ENCODE measurements at regions not wholly inside any gene's neighbourhood (a gene's known extent, or its start where the extent isn't known, plus 50 kb on each side); places are given as distances from the start of the nearest gene placed in this dataset.

- no peak overlapping the region for H3K27ac ChIP-seq
- H3K36me3 ChIP-seq: no peaks in the 10 kb centered on the region
- H3K4me3 ChIP-seq: no peak overlapping the region
- H3K27me3 ChIP-seq: no peaks in the 10 kb centered on the region
- WGBS, 2 donors: 20 to 89% methylated on average over 1 to 4 of the region's 4 CpGs
- H3K4me1 ChIP-seq: no peaks in the 10 kb centered on the region
- TF ChIP-seq EP300 (IDR thresholded peaks at IDR 0.05) (no peak), CTCF (IDR thresholded peaks at IDR 0.05) (no peak), POLR2A (IDR thresholded peaks at IDR 0.05) (no peak)
- no peaks in the 10 kb centered on the region for H3K9me3 ChIP-seq
- DNase-seq (ENCODE audit: low spot score in 2 of 2): no peak
Measured at GRCh38 chr1:29959356-29959755, 723.0 kb downstream of the PTPRU start.

- no peak overlapping the region for H3K27ac ChIP-seq
- TF ChIP-seq EP300 (IDR thresholded peaks at IDR 0.05) (no peak), CTCF (IDR thresholded peaks at IDR 0.05) (no peak), POLR2A (IDR thresholded peaks at IDR 0.05) (no peak)
- DNase-seq (ENCODE audit: low spot score in 2 of 2): no peak
- no peaks in the 10 kb centered on the region for H3K4me1 ChIP-seq
- H3K36me3 ChIP-seq: no peaks in the 10 kb centered on the region
- no peaks in the 10 kb centered on the region for H3K9me3 ChIP-seq
- 88 to 95% methylated on average over 5 of the region's 5 CpGs for WGBS, 2 donors
- H3K4me3 ChIP-seq: no peak overlapping the region
- no peaks in the 10 kb centered on the region for H3K27me3 ChIP-seq
Measured at GRCh38 chr1:29958271-29958670, 721.9 kb downstream of the PTPRU start.

- TF ChIP-seq CTCF (IDR thresholded peaks at IDR 0.05) (no peak), EP300 (IDR thresholded peaks at IDR 0.05) (no peak), POLR2A (IDR thresholded peaks at IDR 0.05) (no peak)
- no peaks in the 10 kb centered on the region for H3K9me3 ChIP-seq
- DNase-seq (ENCODE audit: low spot score in 2 of 2): no peak
- no peak overlapping the region for H3K27ac ChIP-seq
- H3K27me3 ChIP-seq: no peaks in the 10 kb centered on the region
- no peaks in the 10 kb centered on the region for H3K4me1 ChIP-seq
- no peak overlapping the region for H3K4me3 ChIP-seq
- WGBS, 2 donors: 90 to 96% methylated on average over 4 of the region's 4 CpGs
- no peaks in the 10 kb centered on the region for H3K36me3 ChIP-seq
Measured at GRCh38 chr1:29956349-29957030, 720.2 kb downstream of the PTPRU start.

GRCh38 chr1:29954591-29954990, 718.3 kb downstream of the PTPRU start:
- Histone ChIP-seq H3K36me3 (no peaks in the 10 kb centered on the region), H3K27me3 (no peaks in the 10 kb centered on the region), H3K4me1 (no peaks in the 10 kb centered on the region), H3K4me3 (no peak overlapping the region), H3K27ac (no peak overlapping the region), H3K9me3 (peaks cover 0 to 14% (median 0%) of the 10 kb centered on the region in 4 donors)
- no peak for DNase-seq (ENCODE audit: low spot score in 2 of 2)
- no peak for TF ChIP-seq CTCF (IDR thresholded peaks at IDR 0.05)
- no peak for TF ChIP-seq POLR2A (IDR thresholded peaks at IDR 0.05)
- TF ChIP-seq EP300 (IDR thresholded peaks at IDR 0.05): no peak
- WGBS, 2 donors: 77 to 88% methylated on average over 3 of the region's 3 CpGs

GRCh38 chr1:29953961-29954360, 717.6 kb downstream of the PTPRU start:
- no peaks in the 10 kb centered on the region for H3K4me1 ChIP-seq
- H3K4me3 ChIP-seq: no peak overlapping the region
- no peaks in the 10 kb centered on the region for H3K36me3 ChIP-seq
- H3K27ac ChIP-seq: no peak overlapping the region
- DNase-seq (ENCODE audit: low spot score in 2 of 2): no peak
- no peak for TF ChIP-seq EP300 (IDR thresholded peaks at IDR 0.05)
- TF ChIP-seq CTCF (IDR thresholded peaks at IDR 0.05): no peak
- TF ChIP-seq POLR2A (IDR thresholded peaks at IDR 0.05): no peak
- 40 to 47% methylated on average over 7 of the region's 7 CpGs for WGBS, 2 donors
- peaks cover 0 to 14% (median 0%) of the 10 kb centered on the region in 4 donors for H3K9me3 ChIP-seq
- H3K27me3 ChIP-seq: no peaks in the 10 kb centered on the region
